HG03378 (cell line): ENCODE measurements at regions not wholly inside any gene's neighbourhood (a gene's known extent, or its start where the extent isn't known, plus 50 kb on each side); places are given as distances from the start of the nearest gene placed in this dataset.
A peak's percentile ranks its signal among the peaks of the same experiment; 100 is the strongest.

Source experiments
- ATAC-seq: cut with Tn5 transposase; IDR thresholded peaks from one replicate; pipeline ENCODE4 v1.9.1; 2021; ENCODE audit warnings: mild to moderate bottlenecking, moderate library complexity; ENCODE audit not compliant: unreplicated experiment

GRCh38 chr18:26745288-26746181 is 120.0 kb downstream of the AQP4 start:
- ATAC-seq, result no peak

- ATAC-seq, result no peak
Observed at GRCh38 chr18:26741758-26742157, 123.7 kb downstream of the AQP4 start.

- ATAC-seq, result no peak
Observed at GRCh38 chr18:26741048-26741447, 124.5 kb downstream of the AQP4 start.

- ATAC-seq, result no peak
Observed at GRCh38 chr18:26740396-26740795, 125.1 kb downstream of the AQP4 start.

- no peak for ATAC-seq
Observed at GRCh38 chr18:26738706-26739105, 126.8 kb downstream of the AQP4 start.

- no peak for ATAC-seq
Observed at GRCh38 chr18:26736301-26736700, 129.2 kb downstream of the AQP4 start.

- no peak for ATAC-seq
Observed at GRCh38 chr18:26734760-26735159, 130.7 kb downstream of the AQP4 start.

- ATAC-seq, result no peak
Observed at GRCh38 chr18:26729449-26729848, 136.1 kb downstream of the AQP4 start.

GRCh38 chr18:26729008-26729407 is 136.5 kb downstream of the AQP4 start:
- no peak for ATAC-seq

GRCh38 chr18:26723981-26724380 is 141.5 kb downstream of the AQP4 start:
- no peak for ATAC-seq

GRCh38 chr18:26722565-26722931 is 143.0 kb downstream of the AQP4 start:
- no peak for ATAC-seq

- ATAC-seq, result no peak
Observed at GRCh38 chr18:26721854-26722564, 143.5 kb downstream of the AQP4 start.

- no peak for ATAC-seq
Observed at GRCh38 chr18:26719896-26720295, 145.6 kb downstream of the AQP4 start.

GRCh38 chr18:26717123-26717719 is 148.3 kb downstream of the AQP4 start:
- ATAC-seq, result no peak

- ATAC-seq, result no peak
Observed at GRCh38 chr18:26714739-26715138, 150.8 kb downstream of the AQP4 start.

- no peak for ATAC-seq
Observed at GRCh38 chr18:26711756-26712155, 153.8 kb downstream of the AQP4 start.

- ATAC-seq, result peak; percentile 96
Observed at GRCh38 chr18:26710470-26711096, 154.9 kb downstream of the AQP4 start.

GRCh38 chr18:26709897-26710296 is 155.6 kb downstream of the AQP4 start:
- no peak for ATAC-seq

- no peak for ATAC-seq
Observed at GRCh38 chr18:26708806-26709716, 156.4 kb downstream of the AQP4 start.

- no peak for ATAC-seq
Observed at GRCh38 chr18:26706911-26707351, 158.6 kb downstream of the AQP4 start.
